ENCODE measurements at regions not wholly inside any gene's neighbourhood (a gene's known extent, or its start where the extent isn't known, plus 50 kb on each side); places are given as distances from the start of the nearest gene placed in this dataset.

GRCh38 chr11:134667505-134667904 is 255.5 kb upstream of the B3GAT1 start:
- TF ChIP-seq CEBPZ (IDR thresholded peaks at IDR 0.05; ENCODE audit: low read length) (no peak), GABPA (IDR thresholded peaks at IDR 0.05; ENCODE audit: low read depth, low read length) (no peak), GABPA (CRISPR knock-in tag; IDR thresholded peaks at IDR 0.05; ENCODE audit: low read depth) (no peak), PRDM15 (CRISPR knock-in tag; IDR thresholded peaks at IDR 0.05) (no peak), CBX5 (CRISPR knock-in tag; IDR thresholded peaks at IDR 0.05; ENCODE audit: borderline replicate concordance) (no peak), SIN3A (IDR thresholded peaks at IDR 0.05; ENCODE audit: borderline replicate concordance, low read depth, low read length) (no peak), JUNB (CRISPR knock-in tag; IDR thresholded peaks at IDR 0.05; ENCODE audit: borderline replicate concordance) (no peak), POLR2A (IDR thresholded peaks at IDR 0.05; ENCODE audit: insufficient read depth in 1 of 2, low read depth in 2 of 2, low read length in 2 of 2) (no peak), RNF219 (CRISPR knock-in tag; IDR thresholded peaks at IDR 0.05) (no peak)
